GM23338 (cell line): ENCODE measurements at regions not wholly inside any gene's neighbourhood (a gene's known extent, or its start where the extent isn't known, plus 50 kb on each side); places are given as distances from the start of the nearest gene placed in this dataset.

Experiments used
- CREB1 ChIP-seq: fragments of 250-450 bp; sonication (Bioruptor Pico); IDR thresholded peaks from 2 replicates; pipeline ENCODE4 v1.5.0; 2020; ENCODE audit warnings: low read depth, mild to moderate bottlenecking, moderate library complexity
- EZH2 ChIP-seq: fragments of 200-600 bp; sonication (generic); IDR thresholded peaks from one replicate; pipeline ENCODE4 v1.8.0; 2017; ENCODE audit warnings: antibody characterized with exemption, mild to moderate bottlenecking, low read depth; ENCODE audit not compliant: unreplicated experiment
- JUNB ChIP-seq: IDR thresholded peaks from one replicate; pipeline ENCODE4 v1.6.1; 2016; ENCODE audit warnings: antibody characterized with exemption; ENCODE audit not compliant: unreplicated experiment
- ZNF462 ChIP-seq: fragments of 250-450 bp; sonication (Bioruptor Pico); IDR thresholded peaks from 2 replicates; pipeline ENCODE4 v1.5.0; 2020; ENCODE audit warnings: mild to moderate bottlenecking, moderate library complexity
- TF ChIP-seq, protein P1 (sequence below): IDR thresholded peaks from 2 replicates; pipeline ENCODE4 v1.6.1; 2016; ENCODE audit warnings: antibody characterized with exemption
- TF ChIP-seq, protein P2 (sequence below), 2 experiments: fragments of 200-600 bp in 1 of 2; sonication (generic) in 1 of 2; conservative IDR thresholded peaks; 2 replicates each; pipeline versions ENCODE4 v1.5.1 to v1.6.1; 2016 to 2017; ENCODE audit warnings: antibody characterized with exemption in 2 of 2, low read depth in 2 of 2, mild to moderate bottlenecking in 2 of 2, moderate library complexity in 1 of 2

- TF ChIP-seq ZNF462 (CRISPR knock-in tag) (no peak), EZH2 (no peak), JUNB (no peak), CREB1 (CRISPR knock-in tag) (no peak)
- TF ChIP-seq, protein P1, sequence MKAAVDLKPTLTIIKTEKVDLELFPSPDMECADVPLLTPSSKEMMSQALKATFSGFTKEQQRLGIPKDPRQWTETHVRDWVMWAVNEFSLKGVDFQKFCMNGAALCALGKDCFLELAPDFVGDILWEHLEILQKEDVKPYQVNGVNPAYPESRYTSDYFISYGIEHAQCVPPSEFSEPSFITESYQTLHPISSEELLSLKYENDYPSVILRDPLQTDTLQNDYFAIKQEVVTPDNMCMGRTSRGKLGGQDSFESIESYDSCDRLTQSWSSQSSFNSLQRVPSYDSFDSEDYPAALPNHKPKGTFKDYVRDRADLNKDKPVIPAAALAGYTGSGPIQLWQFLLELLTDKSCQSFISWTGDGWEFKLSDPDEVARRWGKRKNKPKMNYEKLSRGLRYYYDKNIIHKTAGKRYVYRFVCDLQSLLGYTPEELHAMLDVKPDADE = no peak
- TF ChIP-seq, protein P2, sequence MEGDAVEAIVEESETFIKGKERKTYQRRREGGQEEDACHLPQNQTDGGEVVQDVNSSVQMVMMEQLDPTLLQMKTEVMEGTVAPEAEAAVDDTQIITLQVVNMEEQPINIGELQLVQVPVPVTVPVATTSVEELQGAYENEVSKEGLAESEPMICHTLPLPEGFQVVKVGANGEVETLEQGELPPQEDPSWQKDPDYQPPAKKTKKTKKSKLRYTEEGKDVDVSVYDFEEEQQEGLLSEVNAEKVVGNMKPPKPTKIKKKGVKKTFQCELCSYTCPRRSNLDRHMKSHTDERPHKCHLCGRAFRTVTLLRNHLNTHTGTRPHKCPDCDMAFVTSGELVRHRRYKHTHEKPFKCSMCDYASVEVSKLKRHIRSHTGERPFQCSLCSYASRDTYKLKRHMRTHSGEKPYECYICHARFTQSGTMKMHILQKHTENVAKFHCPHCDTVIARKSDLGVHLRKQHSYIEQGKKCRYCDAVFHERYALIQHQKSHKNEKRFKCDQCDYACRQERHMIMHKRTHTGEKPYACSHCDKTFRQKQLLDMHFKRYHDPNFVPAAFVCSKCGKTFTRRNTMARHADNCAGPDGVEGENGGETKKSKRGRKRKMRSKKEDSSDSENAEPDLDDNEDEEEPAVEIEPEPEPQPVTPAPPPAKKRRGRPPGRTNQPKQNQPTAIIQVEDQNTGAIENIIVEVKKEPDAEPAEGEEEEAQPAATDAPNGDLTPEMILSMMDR (conservative IDR thresholded peaks at IDR 0.05; ENCODE audit: low read depth in 2 of 2) = no peak
Observed at GRCh38 chr18:78123144-78123909, 856.3 kb upstream of the SALL3 start (continued).
